Activated CD8-positive, alpha-beta memory T cell treated with anti-CD3 and anti-CD28 coated beads, Interleukin-2, amount 50 U/mL, for 24 hours (primary cell): ENCODE measurements at regions not wholly inside any gene's neighbourhood (a gene's known extent, or its start where the extent isn't known, plus 50 kb on each side); places are given as distances from the start of the nearest gene placed in this dataset.

Source experiments
- DNase-seq: peaks from one replicate; pipeline ENCODE4 v3.0.0-alpha.2; 2020; ENCODE audit errors: extremely low read depth

DNA sequence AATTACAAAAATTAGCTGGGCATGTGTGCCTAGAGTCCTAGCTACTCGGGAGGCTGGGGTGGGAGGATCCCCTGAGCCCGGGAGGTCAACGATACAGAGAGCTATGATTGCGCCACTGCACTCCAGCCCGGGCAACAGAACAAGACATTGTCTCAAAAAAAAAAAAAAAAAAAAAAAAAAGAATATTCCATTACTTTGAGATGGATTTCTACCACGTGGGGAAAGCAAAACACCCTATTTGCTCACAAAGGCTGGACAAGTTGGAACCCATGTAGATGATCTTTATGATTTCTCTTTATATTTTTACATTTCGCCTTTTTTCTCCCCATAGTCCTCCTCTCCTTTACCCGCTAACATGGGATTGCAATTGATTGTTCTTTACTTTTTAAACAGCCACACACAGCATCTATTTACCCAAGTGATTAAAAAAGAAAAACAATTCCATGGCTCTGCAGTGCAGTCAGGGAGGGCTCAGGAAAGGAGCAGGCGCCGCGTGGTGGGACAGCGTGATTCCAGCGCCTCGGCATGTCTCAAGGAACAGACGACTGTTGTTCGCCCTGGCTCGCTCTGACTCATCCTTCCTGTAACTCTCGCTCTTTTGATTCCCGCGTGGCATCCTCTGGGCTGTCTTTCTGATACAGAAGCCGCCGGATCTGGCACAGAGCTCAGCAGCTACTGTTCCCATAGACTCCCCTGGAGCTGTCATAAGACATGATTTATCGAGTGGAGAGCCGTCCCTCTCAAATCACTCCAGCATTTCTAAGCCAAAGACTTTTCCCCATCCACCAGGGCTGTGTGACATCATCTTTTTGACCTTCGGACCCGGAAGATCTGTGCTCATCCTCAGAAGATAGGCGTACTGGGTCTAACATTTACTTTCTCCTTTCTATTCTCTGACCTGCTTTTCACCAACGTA is 230.4 kb upstream of the AGAP1 start:
- no peak for DNase-seq

GRCh38 chr2:235264121-235264493 is 229.7 kb upstream of the AGAP1 start:
- DNase-seq = no peak

DNA sequence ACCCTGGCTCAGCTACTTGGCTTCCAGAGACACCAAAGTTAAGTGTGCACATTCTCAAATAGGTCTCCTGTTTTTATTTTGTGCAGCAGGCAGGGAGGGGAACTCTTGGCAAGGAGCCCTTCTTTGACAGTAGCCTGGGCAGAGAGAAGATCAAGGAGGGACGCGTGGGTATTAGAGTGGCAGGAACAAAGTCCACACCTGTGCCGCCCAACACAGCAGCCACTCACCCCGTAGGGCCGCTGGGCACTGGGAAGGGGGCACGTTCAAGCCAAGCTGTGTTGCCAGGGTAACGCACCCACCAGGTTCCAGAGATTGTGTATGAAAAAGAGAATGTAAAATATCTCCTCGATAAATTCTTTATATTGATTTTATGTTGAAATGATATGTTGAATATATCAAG is 229.3 kb upstream of the AGAP1 start:
- DNase-seq = no peak

- no peak for DNase-seq
Observed at GRCh38 chr2:235265348-235265965, 228.4 kb upstream of the AGAP1 start.

DNA sequence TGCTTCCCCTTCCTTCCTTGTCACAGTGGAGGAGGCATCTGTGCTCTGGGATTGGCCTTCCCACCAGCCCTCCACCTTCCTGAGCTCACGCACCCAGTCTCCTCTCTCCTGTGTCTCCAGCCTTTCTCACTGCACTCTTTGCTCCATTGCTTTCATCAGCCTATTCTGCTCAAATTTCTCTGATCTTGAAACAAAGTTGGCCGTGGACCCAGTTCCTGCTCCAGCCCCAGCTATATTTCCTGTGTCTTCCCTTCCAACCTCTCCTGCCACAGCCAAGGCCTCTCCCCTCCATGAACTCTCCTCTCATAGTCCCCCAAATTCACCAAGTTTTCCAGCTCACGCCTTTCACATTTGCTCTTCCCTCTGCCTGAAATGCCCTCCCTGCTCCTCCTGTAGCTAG is 226.6 kb upstream of the AGAP1 start:
- DNase-seq = no peak

DNA sequence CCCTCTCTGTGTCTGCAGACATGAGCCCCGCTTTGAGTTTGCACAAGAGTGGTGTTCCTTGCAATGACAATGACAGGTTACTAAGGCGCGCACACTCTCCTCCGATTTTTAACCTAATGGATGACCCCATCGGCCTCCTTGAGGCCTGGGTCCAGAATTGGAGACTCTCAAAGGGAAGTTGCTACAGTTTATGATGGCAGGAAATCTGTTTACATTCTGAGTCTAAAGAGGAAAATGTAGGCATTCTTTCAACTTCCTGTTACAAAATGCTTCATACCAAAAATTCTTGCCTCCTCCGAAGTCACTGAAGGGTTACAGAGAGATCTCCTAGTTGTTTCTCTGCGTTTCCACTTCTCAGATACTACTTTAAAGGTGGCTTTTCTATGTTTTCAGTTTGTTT is 225.3 kb upstream of the AGAP1 start:
- no peak for DNase-seq

- no peak for DNase-seq
Observed at GRCh38 chr2:235270291-235270690, 223.6 kb upstream of the AGAP1 start.

DNA sequence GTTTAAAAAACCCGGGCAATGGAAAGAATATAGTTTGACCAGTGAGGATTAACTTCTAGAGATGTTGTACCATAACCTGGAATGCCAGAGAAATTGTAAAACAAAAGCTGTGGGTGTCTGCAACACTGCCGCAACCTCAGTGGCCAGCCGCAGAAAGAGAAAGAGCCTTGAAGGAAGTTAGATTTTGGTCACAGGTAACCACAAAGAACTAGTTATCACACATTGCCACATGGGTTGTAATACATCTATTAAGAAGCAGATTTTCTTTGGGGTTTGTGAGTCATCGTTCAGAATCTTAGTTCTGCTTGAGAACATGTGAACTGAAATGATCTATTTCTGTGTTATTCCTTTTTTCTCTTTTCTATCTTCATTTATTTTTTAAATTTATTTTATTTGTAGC is 222.9 kb upstream of the AGAP1 start:
- peak; percentile 4 for DNase-seq

GRCh38 chr2:235271936-235272335 is 221.9 kb upstream of the AGAP1 start:
- no peak for DNase-seq

DNA sequence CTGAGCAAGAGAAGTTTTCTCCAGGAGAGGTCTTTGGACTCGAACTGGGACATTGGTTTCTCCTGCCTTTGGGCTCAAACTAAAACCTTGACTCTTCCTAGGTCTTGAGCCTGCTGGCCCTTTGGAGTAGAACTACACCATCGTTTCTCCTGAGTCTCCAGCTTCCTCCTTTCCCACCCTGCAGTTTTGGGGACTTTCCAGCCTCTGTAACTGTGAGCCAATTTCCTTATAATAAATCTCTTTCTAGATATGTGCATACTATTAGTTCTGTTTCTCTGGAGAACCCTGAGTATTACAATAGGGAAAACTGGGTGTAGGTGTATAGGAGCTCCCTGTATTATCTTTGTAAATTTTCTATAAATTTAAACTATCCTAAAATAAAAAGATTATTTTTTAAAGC is 219.8 kb upstream of the AGAP1 start:
- DNase-seq = no peak

DNA sequence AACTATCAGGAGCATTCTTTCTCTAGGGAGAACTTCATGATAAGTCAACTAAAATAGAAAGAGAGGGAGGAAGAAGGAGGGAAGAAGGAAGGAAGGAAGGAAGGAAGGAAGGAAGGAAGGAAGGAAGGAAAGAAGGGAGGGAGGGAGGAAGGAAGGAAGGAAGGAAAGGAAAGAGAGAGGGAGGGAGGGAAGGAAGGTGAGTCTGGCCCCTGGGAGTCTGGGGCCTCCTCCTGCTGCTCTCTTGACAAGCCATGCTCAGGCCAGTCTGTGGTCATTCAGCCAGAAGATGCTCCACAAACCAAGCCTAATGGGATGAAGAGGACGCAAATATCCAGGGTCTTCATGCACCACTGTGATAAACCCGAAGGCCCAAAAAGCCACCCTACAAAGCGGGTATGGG is 216.4 kb upstream of the AGAP1 start:
- DNase-seq = no peak

DNA sequence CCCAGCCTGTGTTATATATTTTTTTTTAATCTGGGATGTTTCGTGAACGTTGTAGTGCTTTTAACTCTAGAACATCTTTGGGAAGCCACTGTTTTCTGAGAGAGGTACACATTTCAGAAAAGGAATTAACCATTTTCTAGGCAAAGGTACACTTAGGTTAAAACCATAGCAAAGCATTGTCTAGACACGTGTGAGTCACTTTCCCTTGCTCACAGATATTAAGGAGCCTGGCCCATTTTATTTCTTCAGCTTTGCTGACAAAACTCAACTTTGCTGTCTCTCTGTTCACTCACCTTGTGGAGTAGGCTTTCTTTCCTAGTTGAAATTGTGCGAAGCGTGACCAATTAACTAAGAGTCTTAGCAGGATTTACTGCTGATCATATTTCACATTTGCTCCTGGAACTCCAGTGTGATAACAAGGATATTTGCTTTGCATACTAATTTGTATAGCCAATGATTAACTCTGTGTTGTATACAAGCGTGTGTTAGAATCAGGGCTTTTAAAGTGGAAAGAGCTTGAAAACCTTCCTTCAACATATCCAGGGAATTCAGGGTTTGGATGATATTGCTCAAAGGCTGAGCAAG is 215.0 kb upstream of the AGAP1 start:
- no peak for DNase-seq

DNA sequence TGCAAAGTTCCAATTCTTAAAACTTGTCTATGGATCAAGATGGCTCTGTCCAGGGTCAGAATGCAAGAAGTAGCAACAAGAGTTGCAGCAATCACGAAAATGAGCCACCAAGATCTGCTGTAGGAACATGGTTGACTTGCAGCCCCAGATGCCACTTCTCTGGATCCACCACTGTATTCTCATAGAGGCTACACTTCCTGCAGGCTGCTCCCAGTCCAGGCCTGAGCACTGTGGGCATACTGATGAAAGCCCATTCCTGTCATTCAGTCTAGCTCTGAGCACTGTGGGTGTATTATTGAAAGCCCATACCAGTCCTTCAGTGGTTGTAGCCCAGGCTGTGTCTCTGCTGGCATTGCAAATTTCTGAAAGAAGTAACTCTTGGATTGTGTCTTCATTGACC is 213.9 kb upstream of the AGAP1 start:
- DNase-seq = no peak

DNA sequence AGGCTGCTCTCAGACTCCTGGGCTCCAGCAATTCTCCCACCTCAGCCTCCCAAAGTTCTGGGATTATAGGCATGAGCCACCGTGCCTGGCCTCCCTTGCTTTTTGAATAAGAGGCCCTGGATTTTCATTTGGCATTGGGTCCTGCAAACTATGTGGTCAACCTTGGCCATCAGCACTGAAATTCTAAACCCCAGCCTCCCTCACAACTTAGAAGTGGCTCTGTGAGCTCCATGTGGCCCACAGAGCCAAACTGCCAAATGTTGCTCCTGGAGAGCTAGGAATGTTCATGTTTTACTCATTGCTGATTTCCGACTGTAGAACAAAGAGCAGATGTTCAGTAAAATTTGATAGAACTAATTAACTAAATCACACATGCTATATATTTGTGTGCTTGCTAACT is 210.6 kb upstream of the AGAP1 start:
- no peak for DNase-seq

GRCh38 chr2:235286622-235287374 is 207.0 kb upstream of the AGAP1 start:
- no peak for DNase-seq

DNA sequence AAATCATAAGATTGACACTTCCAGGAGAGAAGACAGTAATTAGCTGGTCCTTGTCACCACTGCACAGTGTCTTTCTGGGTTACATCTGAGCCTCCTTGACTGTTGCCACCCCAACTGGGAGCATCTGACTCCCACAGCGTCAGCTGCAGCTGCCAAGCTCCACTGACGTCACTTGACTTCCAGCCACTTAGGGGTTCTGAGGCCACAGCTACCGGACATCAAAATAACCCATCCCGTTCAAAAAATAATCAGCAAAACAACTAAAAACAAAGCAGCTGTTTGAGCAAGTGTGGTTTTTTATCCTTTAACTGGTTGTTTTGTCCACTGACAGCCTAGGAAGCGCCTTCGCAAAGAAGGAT is 206.5 kb upstream of the AGAP1 start:
- no peak for DNase-seq

- DNase-seq = no peak
Observed at GRCh38 chr2:235291461-235291860, 202.4 kb upstream of the AGAP1 start.

GRCh38 chr2:235293061-235293460 is 200.8 kb upstream of the AGAP1 start:
- DNase-seq = no peak

- DNase-seq = no peak
Observed at GRCh38 chr2:235295831-235296230, 198.0 kb upstream of the AGAP1 start.

- DNase-seq = no peak
Observed at GRCh38 chr2:235300368-235301201, 193.3 kb upstream of the AGAP1 start.

DNA sequence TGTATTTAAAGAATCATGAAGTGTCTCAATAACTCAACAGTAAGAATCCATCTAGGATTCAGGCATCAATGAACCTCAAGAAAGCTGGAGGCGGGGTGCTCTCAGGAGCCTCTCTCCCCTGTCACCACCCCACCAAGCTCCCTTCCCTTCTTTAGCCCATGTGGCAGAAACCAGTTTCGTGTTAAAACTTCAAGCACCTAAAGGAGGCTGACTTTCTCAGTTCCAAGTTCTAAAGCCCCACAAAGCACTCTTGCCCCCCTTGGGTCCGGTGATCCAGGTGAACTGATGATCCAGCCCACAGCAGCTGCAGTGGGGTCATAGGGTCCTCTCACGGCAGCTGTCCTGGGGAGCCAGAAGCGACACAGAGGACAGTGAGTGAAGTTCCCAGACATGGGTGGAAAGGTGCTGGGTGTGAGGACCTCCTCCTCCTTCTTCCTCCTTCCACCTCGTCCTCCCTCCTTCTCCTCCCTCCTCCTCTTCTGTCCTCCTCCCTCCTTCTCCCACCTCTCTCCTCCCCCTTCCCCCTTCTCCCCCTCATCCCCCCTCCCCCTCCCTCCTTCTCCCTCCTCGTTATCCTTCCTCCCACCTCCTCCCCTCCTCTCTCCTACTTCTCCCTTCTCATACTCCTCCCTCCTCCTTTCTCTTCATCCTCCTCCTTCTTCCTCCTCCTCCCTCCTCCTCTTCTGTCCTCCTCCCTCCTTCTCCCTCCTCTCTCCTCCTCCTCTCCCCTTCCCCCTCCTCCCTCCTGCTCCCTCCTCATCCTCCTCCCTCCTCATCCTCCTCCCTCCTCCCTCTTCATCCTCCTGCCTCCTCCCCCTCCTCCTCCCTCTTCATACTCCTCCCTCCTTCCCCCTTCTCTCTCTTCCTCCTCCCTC is 192.4 kb upstream of the AGAP1 start:
- no peak for DNase-seq
